Fibroblast of lung (primary cell): ENCODE measurements at regions not wholly inside any gene's neighbourhood (a gene's known extent, or its start where the extent isn't known, plus 50 kb on each side); places are given as distances from the start of the nearest gene placed in this dataset.

Source experiments
- DNase-seq, 2 donors: peaks; one replicate each; pipeline versions ENCODE4 v3.0.0 to v3.0.0-alpha.2; 2010; ENCODE audit warnings: low read depth in 2 of 2
- H2AFZ ChIP-seq: 2 replicates; pipeline ENCODE4 v1.5.1; 2012; ENCODE audit warnings: low read length, control low read depth, inconsistent platforms
- H3K27ac ChIP-seq: 2 replicates; pipeline ENCODE4 v1.5.1; 2011; ENCODE audit warnings: low read length, control low read depth; ENCODE audit not compliant: insufficient read depth
- H3K27me3 ChIP-seq: 2 replicates; pipeline ENCODE4 v1.5.1; 2011; ENCODE audit warnings: mild to moderate bottlenecking, low read length; ENCODE audit not compliant: control insufficient read depth, insufficient read depth
- H3K36me3 ChIP-seq: 2 replicates; pipeline ENCODE4 v1.5.1; 2011; ENCODE audit warnings: low read length; ENCODE audit not compliant: control insufficient read depth, insufficient read depth
- H3K4me1 ChIP-seq: 2 replicates; pipeline ENCODE4 v1.5.1; 2011; ENCODE audit warnings: low read length; ENCODE audit not compliant: control insufficient read depth, insufficient read depth; ENCODE audit errors: extremely low read depth
- H3K4me2 ChIP-seq: 2 replicates; pipeline ENCODE4 v1.5.1; 2011; ENCODE audit warnings: low read length, control low read depth; ENCODE audit not compliant: insufficient read depth; ENCODE audit errors: extremely low read depth
- H3K4me3 ChIP-seq, 4 experiments: fragments of 200-600 bp in 1 of 4; sonication (generic) in 1 of 4; replicated peaks in 1 of 4; 2 replicates each; pipeline ENCODE4 v1.5.1; 2011 to 2016; ENCODE audit warnings: low read length in 4 of 4, low read depth in 3 of 4, mild to moderate bottlenecking in 3 of 4, control low read depth in 2 of 4, inconsistent platforms in 1 of 4, mixed read lengths in 1 of 4; ENCODE audit not compliant: insufficient read depth in 1 of 4; ENCODE audit errors: control extremely low read depth in 1 of 4
- H3K79me2 ChIP-seq: 2 replicates; pipeline ENCODE4 v1.5.1; 2012; ENCODE audit warnings: mild to moderate bottlenecking, low read length, inconsistent platforms; ENCODE audit not compliant: control insufficient read depth, insufficient read depth
- H3K9ac ChIP-seq: 2 replicates; pipeline ENCODE4 v1.5.1; 2011; ENCODE audit warnings: mild to moderate bottlenecking, low read length, control low read depth; ENCODE audit not compliant: insufficient read depth
- H3K9me3 ChIP-seq: 2 replicates; pipeline ENCODE4 v1.5.1; 2012; ENCODE audit warnings: low read depth, low read length; ENCODE audit not compliant: control insufficient read depth, insufficient read depth
- H4K20me1 ChIP-seq: 2 replicates; pipeline ENCODE4 v1.5.1; 2011; ENCODE audit warnings: low read length; ENCODE audit not compliant: control insufficient read depth, insufficient read depth; ENCODE audit errors: extremely low read depth
- EZH2 ChIP-seq: IDR thresholded peaks from 2 replicates; pipeline ENCODE4 v1.5.1; 2012; ENCODE audit warnings: low read length, control low read depth, mild to moderate bottlenecking; ENCODE audit errors: missing control alignments
- TF ChIP-seq, protein P1 (sequence below), 2 donors: IDR thresholded peaks in 1 of 2; conservative IDR thresholded peaks in 1 of 2; 1 replicate in 1 of 2; 2 replicates in 1 of 2; pipeline ENCODE4 v1.5.1; 2011 to 2012; ENCODE audit warnings: low read length in 2 of 2, control low read depth in 1 of 2, inconsistent platforms in 1 of 2, low read depth in 1 of 2, mild to moderate bottlenecking in 1 of 2

GRCh38 chr10:128553755-128554154 lies 427.5 kb upstream of the MKI67 start:
- no peak for TF ChIP-seq EZH2
- TF ChIP-seq, protein P1, sequence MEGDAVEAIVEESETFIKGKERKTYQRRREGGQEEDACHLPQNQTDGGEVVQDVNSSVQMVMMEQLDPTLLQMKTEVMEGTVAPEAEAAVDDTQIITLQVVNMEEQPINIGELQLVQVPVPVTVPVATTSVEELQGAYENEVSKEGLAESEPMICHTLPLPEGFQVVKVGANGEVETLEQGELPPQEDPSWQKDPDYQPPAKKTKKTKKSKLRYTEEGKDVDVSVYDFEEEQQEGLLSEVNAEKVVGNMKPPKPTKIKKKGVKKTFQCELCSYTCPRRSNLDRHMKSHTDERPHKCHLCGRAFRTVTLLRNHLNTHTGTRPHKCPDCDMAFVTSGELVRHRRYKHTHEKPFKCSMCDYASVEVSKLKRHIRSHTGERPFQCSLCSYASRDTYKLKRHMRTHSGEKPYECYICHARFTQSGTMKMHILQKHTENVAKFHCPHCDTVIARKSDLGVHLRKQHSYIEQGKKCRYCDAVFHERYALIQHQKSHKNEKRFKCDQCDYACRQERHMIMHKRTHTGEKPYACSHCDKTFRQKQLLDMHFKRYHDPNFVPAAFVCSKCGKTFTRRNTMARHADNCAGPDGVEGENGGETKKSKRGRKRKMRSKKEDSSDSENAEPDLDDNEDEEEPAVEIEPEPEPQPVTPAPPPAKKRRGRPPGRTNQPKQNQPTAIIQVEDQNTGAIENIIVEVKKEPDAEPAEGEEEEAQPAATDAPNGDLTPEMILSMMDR (conservative IDR thresholded peaks at IDR 0.05 in 1 of 2, IDR thresholded peaks at IDR 0.05 in 1 of 2; ENCODE audit: low read depth in 1 of 2, low read length in 2 of 2) = no peak
- no peaks in the 10 kb centered on the region for H3K9me3 ChIP-seq
- no peak overlapping the region for H3K4me3 ChIP-seq
- no peak overlapping the region for H3K4me2 ChIP-seq
- DNase-seq = no peak
- H3K9ac ChIP-seq = no peak overlapping the region
- no peaks in the 10 kb centered on the region for H3K27me3 ChIP-seq
- H2AFZ ChIP-seq = no peak overlapping the region
- H4K20me1 ChIP-seq = no peaks in the 10 kb centered on the region
- no peaks in the 10 kb centered on the region for H3K4me1 ChIP-seq
- no peaks in the 10 kb centered on the region for H3K36me3 ChIP-seq
- H3K27ac ChIP-seq = no peak overlapping the region
- H3K79me2 ChIP-seq = no peaks in the 10 kb centered on the region

GRCh38 chr10:128556182-128557110 lies 430.2 kb upstream of the MKI67 start:
- no peaks in the 10 kb centered on the region for H3K9me3 ChIP-seq
- H3K9ac ChIP-seq = no peak overlapping the region
- TF ChIP-seq EZH2 = no peak
- TF ChIP-seq, protein P1 (conservative IDR thresholded peaks at IDR 0.05 in 1 of 2, IDR thresholded peaks at IDR 0.05 in 1 of 2; ENCODE audit: low read depth in 1 of 2, low read length in 2 of 2) = no peak
- no peaks in the 10 kb centered on the region for H3K36me3 ChIP-seq
- no peak for DNase-seq
- H3K27ac ChIP-seq = no peak overlapping the region
- H3K4me2 ChIP-seq = no peak overlapping the region
- no peaks in the 10 kb centered on the region for H3K79me2 ChIP-seq
- no peaks in the 10 kb centered on the region for H3K27me3 ChIP-seq
- no peaks in the 10 kb centered on the region for H3K4me1 ChIP-seq
- H2AFZ ChIP-seq = no peak overlapping the region
- no peak overlapping the region for H3K4me3 ChIP-seq
- H4K20me1 ChIP-seq = no peaks in the 10 kb centered on the region

DNA sequence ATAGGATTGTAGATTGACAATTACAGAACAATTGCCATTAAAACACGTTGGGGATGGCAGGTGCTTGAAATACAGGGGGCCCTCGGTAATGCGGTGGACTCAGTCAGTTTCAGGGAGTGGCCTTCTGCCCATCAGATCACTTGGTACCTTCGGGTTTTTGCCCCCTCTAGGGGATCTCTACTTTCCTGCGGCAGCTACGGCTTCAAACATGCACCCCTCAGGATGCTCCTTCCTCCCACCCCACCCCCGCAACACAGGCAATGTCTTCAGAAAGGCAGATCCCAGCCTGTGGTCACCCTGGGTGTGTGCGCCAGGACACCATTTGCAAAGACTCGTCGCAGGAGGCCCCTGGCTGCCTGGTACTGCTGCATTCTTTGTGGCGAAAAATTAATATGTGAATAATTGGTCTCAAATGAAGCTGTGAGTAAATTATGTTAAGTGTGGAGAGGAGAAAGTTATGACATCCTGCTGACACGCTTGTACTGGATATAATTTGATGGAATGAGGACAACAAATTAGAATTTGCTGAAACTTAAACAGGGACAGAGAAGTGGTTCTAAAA lies 431.0 kb upstream of the MKI67 start:
- TF ChIP-seq, protein P1 (conservative IDR thresholded peaks at IDR 0.05 in 1 of 2, IDR thresholded peaks at IDR 0.05 in 1 of 2; ENCODE audit: low read depth in 1 of 2, low read length in 2 of 2) = no peak
- no peak for TF ChIP-seq EZH2
- DNase-seq = no peak
- H3K4me1 ChIP-seq = no peaks in the 10 kb centered on the region
- H3K36me3 ChIP-seq = no peaks in the 10 kb centered on the region
- no peaks in the 10 kb centered on the region for H3K79me2 ChIP-seq
- H3K9ac ChIP-seq = no peak overlapping the region
- H3K9me3 ChIP-seq = no peaks in the 10 kb centered on the region
- H3K27me3 ChIP-seq = no peaks in the 10 kb centered on the region
- no peak overlapping the region for H2AFZ ChIP-seq
- no peaks in the 10 kb centered on the region for H4K20me1 ChIP-seq
- no peak overlapping the region for H3K4me3 ChIP-seq
- H3K27ac ChIP-seq = no peak overlapping the region
- H3K4me2 ChIP-seq = no peak overlapping the region
